Tibial nerve (tissue), 4 donors: ENCODE measurements at regions not wholly inside any gene's neighbourhood (a gene's known extent, or its start where the extent isn't known, plus 50 kb on each side); places are given as distances from the start of the nearest gene placed in this dataset.
"Not testable (repeated sequence)": the region's sequence is repeated elsewhere in the genome, so short reads cannot be mapped to it uniquely, and the experiment has no call there.

Source experiments
- DNase-seq, 2 donors: peaks; one replicate each; pipeline ENCODE4 v3.0.0-alpha.2; 2019; ENCODE audit warnings: low spot score in 2 of 2
- H3K27ac ChIP-seq, 4 donors: fragments of 200-600 bp; sonication (generic) in 3 of 4; one replicate each; pipeline ENCODE4 v1.5.1; 2017 to 2019; ENCODE audit warnings: mild to moderate bottlenecking in 1 of 4
- H3K27me3 ChIP-seq, 2 donors: fragments of 200-600 bp; sonication (generic) in 1 of 2; one replicate each; pipeline versions ENCODE4 v1.5.1 to v1.6.0; 2017 to 2019
- H3K36me3 ChIP-seq, 3 donors: fragments of 200-600 bp; sonication (generic); one replicate each; pipeline ENCODE4 v1.5.1; 2018 to 2019
- H3K4me1 ChIP-seq, 4 donors: fragments of 200-600 bp; sonication (generic) in 3 of 4; one replicate each; pipeline ENCODE4 v1.5.1; 2017 to 2019
- H3K4me3 ChIP-seq, 4 donors: fragments of 200-600 bp; sonication (generic) in 3 of 4; one replicate each; pipeline ENCODE4 v1.5.1; 2017 to 2019; ENCODE audit warnings: mild to moderate bottlenecking in 1 of 4, moderate library complexity in 1 of 4
- H3K9me3 ChIP-seq, 4 donors: fragments of 200-600 bp; sonication (generic) in 3 of 4; one replicate each; pipeline ENCODE4 v1.5.1; 2017 to 2019
- CTCF ChIP-seq, 5 experiments: fragments of 200-600 bp in 3 of 5; fragments of 450-650 bp in 2 of 5; sonication (generic) in 3 of 5; IDR thresholded peaks; one replicate each; pipeline ENCODE4 v1.5.1; 2016 to 2019; ENCODE audit warnings: antibody characterized with exemption in 5 of 5, mild to moderate bottlenecking in 3 of 5, moderate library complexity in 2 of 5
- WGBS, 2 donors: methylation state at CpG; one replicate each; pipeline ENCODE4 v1.1.5; 2018; 5-methylcytosine and 5-hydroxymethylcytosine counted together

GRCh38 chr2:111471791-111472530, 351.2 kb downstream of the BCL2L11 start:
- not testable (repeated sequence) for H3K27me3 ChIP-seq, H3K27ac ChIP-seq, H3K9me3 ChIP-seq, H3K36me3 ChIP-seq, H3K4me1 ChIP-seq, DNase-seq, H3K4me3 ChIP-seq
- 82 to 88% methylated on average over 5 to 9 of the region's 9 CpGs for WGBS, 2 donors

GRCh38 chr2:111472844-111473403, 352.2 kb downstream of the BCL2L11 start:
- H3K9me3 ChIP-seq, H3K36me3 ChIP-seq, H3K4me3 ChIP-seq, H3K27ac ChIP-seq, H3K27me3 ChIP-seq, H3K4me1 ChIP-seq, DNase-seq: not testable (repeated sequence)
- WGBS, 2 donors: 75 to 85% methylated on average over 7 of the region's 7 CpGs

- WGBS, 2 donors: 40 to 47% methylated on average over 2 to 3 of the region's 3 CpGs
- H3K27me3 ChIP-seq, H3K4me1 ChIP-seq, H3K4me3 ChIP-seq, H3K9me3 ChIP-seq, DNase-seq, H3K36me3 ChIP-seq, H3K27ac ChIP-seq: not testable (repeated sequence)
- peak in 1 of 5 experiments; percentile 12 for TF ChIP-seq CTCF (IDR thresholded peaks at IDR 0.05)
Measured at GRCh38 chr2:111473522-111473921, 352.8 kb downstream of the BCL2L11 start.

- 90 to 97% methylated on average over 3 of the region's 8 CpGs for WGBS, 2 donors
- not testable (repeated sequence) for DNase-seq, H3K36me3 ChIP-seq, H3K4me3 ChIP-seq, H3K4me1 ChIP-seq, H3K27me3 ChIP-seq, H3K27ac ChIP-seq, H3K9me3 ChIP-seq
Measured at GRCh38 chr2:111474198-111474705, 353.5 kb downstream of the BCL2L11 start.

- not testable (repeated sequence) for H3K4me1 ChIP-seq, H3K4me3 ChIP-seq, H3K36me3 ChIP-seq, H3K27ac ChIP-seq, H3K9me3 ChIP-seq, DNase-seq, H3K27me3 ChIP-seq
- 91 to 94% methylated on average over 2 to 3 of the region's 3 CpGs for WGBS, 2 donors
Measured at GRCh38 chr2:111478335-111478734, 357.6 kb downstream of the BCL2L11 start.

- 90 to 91% methylated on average over 12 to 14 of the region's 14 CpGs for WGBS, 2 donors
- not testable (repeated sequence) for H3K4me3 ChIP-seq, H3K4me1 ChIP-seq, H3K27ac ChIP-seq, DNase-seq, H3K27me3 ChIP-seq, H3K36me3 ChIP-seq, H3K9me3 ChIP-seq
Measured at GRCh38 chr2:111478871-111479318, 358.2 kb downstream of the BCL2L11 start.

- not testable (repeated sequence) for H3K27ac ChIP-seq, DNase-seq
- 69 to 70% methylated on average over 10 of the region's 10 CpGs for WGBS, 2 donors
Measured at GRCh38 chr2:111480016-111480625, 359.4 kb downstream of the BCL2L11 start.

GRCh38 chr2:111480633-111481032, 359.9 kb downstream of the BCL2L11 start:
- not testable (repeated sequence) for H3K27me3 ChIP-seq, H3K4me1 ChIP-seq, DNase-seq, H3K4me3 ChIP-seq, H3K27ac ChIP-seq, H3K36me3 ChIP-seq, H3K9me3 ChIP-seq
- WGBS, 2 donors: 60 to 80% methylated on average over 1 of the region's 8 CpGs

More at GRCh38 chr2:111480016-111480625, 359.4 kb downstream of the BCL2L11 start:
- H3K4me1 ChIP-seq, H3K4me3 ChIP-seq, H3K36me3 ChIP-seq, H3K27me3 ChIP-seq, H3K9me3 ChIP-seq: not testable (repeated sequence)

- not testable (repeated sequence) for H3K27ac ChIP-seq, DNase-seq, H3K4me1 ChIP-seq, H3K4me3 ChIP-seq, H3K27me3 ChIP-seq, H3K9me3 ChIP-seq, H3K36me3 ChIP-seq
- WGBS, 2 donors: 67 to 70% methylated on average over 10 to 11 of the region's 11 CpGs
Measured at GRCh38 chr2:111481219-111481618, 360.5 kb downstream of the BCL2L11 start.

- H3K9me3 ChIP-seq, H3K27ac ChIP-seq, DNase-seq, H3K4me1 ChIP-seq, H3K4me3 ChIP-seq, H3K36me3 ChIP-seq, H3K27me3 ChIP-seq: not testable (repeated sequence)
- WGBS, 2 donors: 85 to 88% methylated on average over 5 of the region's 8 CpGs
Measured at GRCh38 chr2:111482987-111483679, 362.4 kb downstream of the BCL2L11 start.

- WGBS, 2 donors: 75 to 83% methylated on average over 1 to 3 of the region's 3 CpGs
- DNase-seq, H3K4me1 ChIP-seq, H3K36me3 ChIP-seq, H3K4me3 ChIP-seq, H3K27me3 ChIP-seq, H3K9me3 ChIP-seq, H3K27ac ChIP-seq: not testable (repeated sequence)
Measured at GRCh38 chr2:111484097-111484496, 363.4 kb downstream of the BCL2L11 start.

GRCh38 chr2:111485895-111486294, 365.2 kb downstream of the BCL2L11 start:
- not testable (repeated sequence) for H3K4me1 ChIP-seq, H3K27ac ChIP-seq, H3K36me3 ChIP-seq, H3K27me3 ChIP-seq, H3K9me3 ChIP-seq, H3K4me3 ChIP-seq, DNase-seq
- 86% methylated on average over 1 of the region's 1 CpG; no CpG with 5 or more reads in 1 of the 2 donors for WGBS, 2 donors
